ENCODE measurements at regions not wholly inside any gene's neighbourhood (a gene's known extent, or its start where the extent isn't known, plus 50 kb on each side); places are given as distances from the start of the nearest gene placed in this dataset.

- TF ChIP-seq, protein P1, sequence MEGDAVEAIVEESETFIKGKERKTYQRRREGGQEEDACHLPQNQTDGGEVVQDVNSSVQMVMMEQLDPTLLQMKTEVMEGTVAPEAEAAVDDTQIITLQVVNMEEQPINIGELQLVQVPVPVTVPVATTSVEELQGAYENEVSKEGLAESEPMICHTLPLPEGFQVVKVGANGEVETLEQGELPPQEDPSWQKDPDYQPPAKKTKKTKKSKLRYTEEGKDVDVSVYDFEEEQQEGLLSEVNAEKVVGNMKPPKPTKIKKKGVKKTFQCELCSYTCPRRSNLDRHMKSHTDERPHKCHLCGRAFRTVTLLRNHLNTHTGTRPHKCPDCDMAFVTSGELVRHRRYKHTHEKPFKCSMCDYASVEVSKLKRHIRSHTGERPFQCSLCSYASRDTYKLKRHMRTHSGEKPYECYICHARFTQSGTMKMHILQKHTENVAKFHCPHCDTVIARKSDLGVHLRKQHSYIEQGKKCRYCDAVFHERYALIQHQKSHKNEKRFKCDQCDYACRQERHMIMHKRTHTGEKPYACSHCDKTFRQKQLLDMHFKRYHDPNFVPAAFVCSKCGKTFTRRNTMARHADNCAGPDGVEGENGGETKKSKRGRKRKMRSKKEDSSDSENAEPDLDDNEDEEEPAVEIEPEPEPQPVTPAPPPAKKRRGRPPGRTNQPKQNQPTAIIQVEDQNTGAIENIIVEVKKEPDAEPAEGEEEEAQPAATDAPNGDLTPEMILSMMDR (IDR thresholded peaks at IDR 0.05): no peak
- no peak for TF ChIP-seq ZFX (IDR thresholded peaks at IDR 0.05; ENCODE audit: borderline replicate concordance)
- no peak overlapping the region for H3K27ac ChIP-seq
Measured at GRCh38 chr2:180319586-180320405, 312.7 kb upstream of the CWC22 start.

DNA sequence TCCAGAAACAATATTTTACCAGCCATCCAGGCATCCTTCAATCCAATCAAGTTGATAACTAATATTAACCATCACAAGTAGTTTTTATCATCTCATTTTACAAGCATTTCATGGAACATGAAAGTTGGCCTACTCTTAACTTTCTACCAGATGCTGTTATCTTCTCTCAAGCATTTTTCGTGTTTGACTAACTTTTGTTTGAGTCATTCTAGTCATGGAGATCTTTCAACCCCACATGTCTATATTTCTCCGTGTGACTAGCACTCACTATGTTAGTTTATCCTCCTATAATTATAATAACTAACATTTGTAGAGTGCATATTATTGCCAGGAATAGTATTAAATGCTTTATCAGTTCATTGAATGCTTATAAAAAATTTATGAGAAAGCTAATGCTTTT lies 307.0 kb upstream of the CWC22 start:
- TF ChIP-seq, protein P1 (IDR thresholded peaks at IDR 0.05): no peak
- TF ChIP-seq ZFX (IDR thresholded peaks at IDR 0.05; ENCODE audit: borderline replicate concordance): no peak
- H3K27ac ChIP-seq: no peak overlapping the region

- H3K27ac ChIP-seq: no peak overlapping the region
- no peak for TF ChIP-seq ZFX (IDR thresholded peaks at IDR 0.05; ENCODE audit: borderline replicate concordance)
- TF ChIP-seq, protein P1 (IDR thresholded peaks at IDR 0.05): no peak
Measured at GRCh38 chr2:180312542-180312941, 305.4 kb upstream of the CWC22 start.

GRCh38 chr2:180307096-180307495 lies 300.0 kb upstream of the CWC22 start:
- no peak for TF ChIP-seq ZFX (IDR thresholded peaks at IDR 0.05; ENCODE audit: borderline replicate concordance)
- TF ChIP-seq, protein P1 (IDR thresholded peaks at IDR 0.05): no peak
- H3K27ac ChIP-seq: no peak overlapping the region

DNA sequence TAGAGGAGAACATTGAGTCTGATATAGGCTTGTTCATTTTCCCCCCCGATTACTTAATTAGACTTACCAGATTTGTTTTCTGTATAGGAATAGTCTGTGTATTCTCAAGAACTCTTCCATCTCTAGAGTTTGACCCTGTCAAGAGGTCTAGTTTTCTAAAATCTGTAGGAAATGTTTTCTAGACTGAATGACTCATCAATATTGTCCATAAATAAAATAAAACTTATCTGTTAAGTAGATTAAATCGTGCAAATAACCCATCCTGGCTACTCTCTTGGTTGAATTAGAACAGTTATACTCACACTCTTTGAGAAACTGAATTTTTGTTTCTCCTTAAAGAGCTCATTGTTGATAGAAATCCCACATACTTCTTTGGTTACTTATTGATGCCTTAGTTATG lies 299.2 kb upstream of the CWC22 start:
- TF ChIP-seq, protein P1 (IDR thresholded peaks at IDR 0.05): no peak
- no peak for TF ChIP-seq ZFX (IDR thresholded peaks at IDR 0.05; ENCODE audit: borderline replicate concordance)
- H3K27ac ChIP-seq: no peak overlapping the region

GRCh38 chr2:180291552-180292421 lies 284.7 kb upstream of the CWC22 start:
- no peak for TF ChIP-seq ZFX (IDR thresholded peaks at IDR 0.05; ENCODE audit: borderline replicate concordance)
- TF ChIP-seq, protein P1 (IDR thresholded peaks at IDR 0.05): no peak
- no peak overlapping the region for H3K27ac ChIP-seq

DNA sequence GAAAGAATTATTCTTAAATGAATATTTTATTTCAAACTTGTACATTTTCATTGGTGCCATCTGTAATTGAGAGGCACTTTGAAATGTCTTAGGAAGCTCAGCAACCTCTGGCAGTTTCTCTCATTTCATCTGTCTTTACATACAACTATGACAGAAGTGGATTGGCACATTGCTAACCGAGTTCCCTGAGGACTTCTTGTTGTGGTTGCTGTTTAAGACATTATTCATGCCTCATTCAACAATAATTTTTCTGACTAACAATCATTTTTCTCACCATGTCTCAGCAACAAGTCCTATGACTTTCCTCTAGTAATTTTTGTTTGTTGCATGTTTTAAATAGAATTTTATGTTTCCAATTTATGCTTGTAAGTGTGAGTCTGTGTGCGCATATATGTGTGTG lies 284.0 kb upstream of the CWC22 start:
- no peak overlapping the region for H3K27ac ChIP-seq
- TF ChIP-seq, protein P1 (IDR thresholded peaks at IDR 0.05): no peak
- no peak for TF ChIP-seq ZFX (IDR thresholded peaks at IDR 0.05; ENCODE audit: borderline replicate concordance)

Measured in 22Rv1 (cell line).